ENCODE measurements at regions not wholly inside any gene's neighbourhood (a gene's known extent, or its start where the extent isn't known, plus 50 kb on each side); places are given as distances from the start of the nearest gene placed in this dataset.

- in situ Hi-C loops (cut with MboI; ENCODE audit: low sequenced_read_pairs in 4 of 4) (no loop called here), intact Hi-C loops (cut with DNase I; ENCODE audit: low total_unique reads) (no loop called here)
- TF ChIP-seq POLR2A (IDR thresholded peaks at IDR 0.05) (no peak), CTCF (IDR thresholded peaks at IDR 0.05 in 4 of 5, conservative IDR thresholded peaks at IDR 0.05 in 1 of 5) (no peak)
Observed at GRCh38 chr4:180861651-180862050, 1381.6 kb upstream of the TENM3 start.

GRCh38 chr4:180866933-180867643, 1376.1 kb upstream of the TENM3 start:
- ATAC-seq (no peak), DNase-seq (no peak)
- H3K27ac ChIP-seq, result no peak overlapping the region
- intact Hi-C loops (cut with DNase I; ENCODE audit: low total_unique reads) (no loop called here), in situ Hi-C loops (cut with MboI; ENCODE audit: low sequenced_read_pairs in 4 of 4) (no loop called here)
- no peak overlapping the region for H3K4me3 ChIP-seq
- H3K9me3 ChIP-seq, result no peaks in the 10 kb centered on the region
- H3K36me3 ChIP-seq, result no peaks in the 10 kb centered on the region
- H3K27me3 ChIP-seq, result no peaks in the 10 kb centered on the region
- TF ChIP-seq POLR2A (IDR thresholded peaks at IDR 0.05) (no peak), CTCF (IDR thresholded peaks at IDR 0.05 in 4 of 5, conservative IDR thresholded peaks at IDR 0.05 in 1 of 5) (no peak)
- H3K4me1 ChIP-seq, result no peaks in the 10 kb centered on the region

More at GRCh38 chr4:180861651-180862050, 1381.6 kb upstream of the TENM3 start:
- ATAC-seq, result no peak
- H3K9me3 ChIP-seq, result no peaks in the 10 kb centered on the region
- H3K27me3 ChIP-seq, result no peaks in the 10 kb centered on the region
- no peaks in the 10 kb centered on the region for H3K4me1 ChIP-seq
- no peak overlapping the region for H3K27ac ChIP-seq
- H3K36me3 ChIP-seq, result no peaks in the 10 kb centered on the region
- H3K4me3 ChIP-seq, result no peak overlapping the region
- no peak for DNase-seq

- intact Hi-C loops (cut with DNase I; ENCODE audit: low total_unique reads), result no loop called here
- H3K27ac ChIP-seq, result no peak overlapping the region
- no peak overlapping the region for H3K4me3 ChIP-seq
- no peaks in the 10 kb centered on the region for H3K9me3 ChIP-seq
- in situ Hi-C loops (cut with MboI; ENCODE audit: low sequenced_read_pairs in 4 of 4), result no loop called here
- H3K36me3 ChIP-seq, result no peaks in the 10 kb centered on the region
- H3K27me3 ChIP-seq, result no peaks in the 10 kb centered on the region
- ATAC-seq, result no peak
- TF ChIP-seq POLR2A (IDR thresholded peaks at IDR 0.05) (no peak), CTCF (IDR thresholded peaks at IDR 0.05 in 4 of 5, conservative IDR thresholded peaks at IDR 0.05 in 1 of 5) (no peak)
- no peaks in the 10 kb centered on the region for H3K4me1 ChIP-seq
- no peak for DNase-seq
Observed at GRCh38 chr4:180870623-180871022, 1372.6 kb upstream of the TENM3 start.

- no peak for ATAC-seq
- Histone ChIP-seq H3K4me3 (no peak overlapping the region), H3K27ac (no peak overlapping the region), H3K36me3 (no peaks in the 10 kb centered on the region), H3K4me1 (no peaks in the 10 kb centered on the region), H3K27me3 (no peaks in the 10 kb centered on the region), H3K9me3 (no peaks in the 10 kb centered on the region)
- TF ChIP-seq CTCF (IDR thresholded peaks at IDR 0.05 in 4 of 5, conservative IDR thresholded peaks at IDR 0.05 in 1 of 5) (no peak), POLR2A (IDR thresholded peaks at IDR 0.05) (no peak)
- in situ Hi-C loops (cut with MboI; ENCODE audit: low sequenced_read_pairs in 4 of 4), result no loop called here
- DNase-seq, result no peak
- intact Hi-C loops (cut with DNase I; ENCODE audit: low total_unique reads), result no loop called here
Observed at GRCh38 chr4:180898305-180898704, 1344.9 kb upstream of the TENM3 start.

GRCh38 chr4:180900781-180901180, 1342.4 kb upstream of the TENM3 start:
- TF ChIP-seq POLR2A (IDR thresholded peaks at IDR 0.05) (no peak), CTCF (IDR thresholded peaks at IDR 0.05 in 4 of 5, conservative IDR thresholded peaks at IDR 0.05 in 1 of 5) (no peak)
- intact Hi-C loops (cut with DNase I; ENCODE audit: low total_unique reads), result no loop called here
- H3K9me3 ChIP-seq, result no peaks in the 10 kb centered on the region

More at GRCh38 chr4:180900781-180901180, 1342.4 kb upstream of the TENM3 start:
- H3K27me3 ChIP-seq, result no peaks in the 10 kb centered on the region
- H3K4me3 ChIP-seq, result no peak overlapping the region
- no peak for DNase-seq
- ATAC-seq, result no peak
- in situ Hi-C loops (cut with MboI; ENCODE audit: low sequenced_read_pairs in 4 of 4), result no loop called here
- no peaks in the 10 kb centered on the region for H3K4me1 ChIP-seq
- no peak overlapping the region for H3K27ac ChIP-seq
- no peaks in the 10 kb centered on the region for H3K36me3 ChIP-seq

All from gastrocnemius medialis (tissue), 4 donors.